CD14-positive monocyte (primary cell): ENCODE measurements at regions not wholly inside any gene's neighbourhood (a gene's known extent, or its start where the extent isn't known, plus 50 kb on each side); places are given as distances from the start of the nearest gene placed in this dataset.

ENCODE experiments used
- DNase-seq, 3 donors: peaks; one replicate each; pipeline ENCODE4 v3.0.0-alpha.2; 2011 to 2022
- H2AFZ ChIP-seq: 2 replicates; pipeline ENCODE4 v1.6.0; 2012; ENCODE audit warnings: mild to moderate bottlenecking, low read depth, low read length, inconsistent platforms; ENCODE audit not compliant: insufficient read depth, poor library complexity, severe bottlenecking
- H3K27ac ChIP-seq, 2 donors: 1 replicate in 1 of 2; 2 replicates in 1 of 2; pipeline ENCODE4 v1.5.1; 2012 to 2013; ENCODE audit warnings: low read length in 2 of 2, control low read depth in 1 of 2, inconsistent platforms in 1 of 2, low read depth in 1 of 2, mild to moderate bottlenecking in 1 of 2
- H3K27me3 ChIP-seq, 2 donors: one replicate each; pipeline versions ENCODE4 v1.6.0 to v1.6.1; 2011 to 2013; ENCODE audit warnings: low read length in 2 of 2; ENCODE audit not compliant: control insufficient read depth in 2 of 2, insufficient read depth in 2 of 2
- H3K36me3 ChIP-seq, 2 donors: replicated peaks in 1 of 2; 1 replicate in 1 of 2; 2 replicates in 1 of 2; pipeline versions ENCODE4 v1.5.1 to v1.6.1; 2012 to 2013; ENCODE audit warnings: low read length in 2 of 2, control low read depth in 1 of 2, inconsistent platforms in 1 of 2, mild to moderate bottlenecking in 1 of 2; ENCODE audit not compliant: insufficient read depth in 2 of 2, control insufficient read depth in 1 of 2
- H3K4me1 ChIP-seq, 2 donors: 1 replicate in 1 of 2; 2 replicates in 1 of 2; pipeline versions ENCODE4 v1.5.1 to v1.6.1; 2012 to 2013; ENCODE audit warnings: low read length in 2 of 2, control low read depth in 1 of 2, inconsistent platforms in 1 of 2, mild to moderate bottlenecking in 1 of 2, moderate library complexity in 1 of 2; ENCODE audit not compliant: insufficient read depth in 2 of 2, control insufficient read depth in 1 of 2
- H3K4me2 ChIP-seq: replicated peaks from 2 replicates; pipeline ENCODE3; 2012; ENCODE audit warnings: low read length, moderate library complexity, mild to moderate bottlenecking; ENCODE audit not compliant: poor library complexity, severe bottlenecking; ENCODE audit errors: extremely low read depth
- H3K4me3 ChIP-seq, 3 experiments: fragments of 200-600 bp in 1 of 3; sonication (generic) in 1 of 3; replicated peaks in 1 of 3; 1 replicate in 2 of 3; 2 replicates in 1 of 3; pipeline ENCODE4 v1.5.1; 2011 to 2013; ENCODE audit warnings: low read length in 3 of 3, mild to moderate bottlenecking in 3 of 3, control low read depth in 2 of 3, low read depth in 2 of 3, inconsistent platforms in 1 of 3, moderate library complexity in 1 of 3
- H3K79me2 ChIP-seq: 2 replicates; pipeline ENCODE4 v1.6.0; 2012; ENCODE audit warnings: mild to moderate bottlenecking, control low read depth, inconsistent platforms, low read length, moderate library complexity; ENCODE audit not compliant: insufficient read depth
- H3K9ac ChIP-seq: 2 replicates; pipeline ENCODE4 v1.6.0; 2017; ENCODE audit warnings: low read length, mild to moderate bottlenecking; ENCODE audit not compliant: insufficient read depth, poor library complexity, severe bottlenecking
- H3K9me3 ChIP-seq, 2 donors: replicated peaks in 1 of 2; 1 replicate in 1 of 2; 2 replicates in 1 of 2; pipeline versions ENCODE4 v1.5.1 to v1.6.1; 2012 to 2013; ENCODE audit warnings: low read length in 2 of 2, control low read depth in 1 of 2; ENCODE audit not compliant: control insufficient read depth in 1 of 2, insufficient read depth in 1 of 2
- H4K20me1 ChIP-seq: 2 replicates; pipeline ENCODE4 v1.6.0; 2012; ENCODE audit warnings: mild to moderate bottlenecking, low read length, control low read depth, moderate library complexity; ENCODE audit not compliant: insufficient read depth
- H3K27ac Mint-ChIP-seq, 7 donors: one replicate each; pipeline ENCODE4 v1.8.0; 2020; ENCODE audit warnings: mild to moderate bottlenecking in 7 of 7, mixed read lengths in 7 of 7, moderate library complexity in 6 of 7, inconsistent platforms in 2 of 7
- H3K27me3 Mint-ChIP-seq, 3 donors: one replicate each; pipeline ENCODE4 v1.8.0; 2021 to 2022; ENCODE audit warnings: low read depth in 3 of 3, mild to moderate bottlenecking in 3 of 3, mixed read lengths in 3 of 3, moderate library complexity in 3 of 3, inconsistent platforms in 1 of 3
- H3K36me3 Mint-ChIP-seq, 2 donors: one replicate each; pipeline ENCODE4 v1.8.0; 2020; ENCODE audit warnings: mixed read lengths in 2 of 2, inconsistent platforms in 1 of 2, mild to moderate bottlenecking in 1 of 2
- H3K4me1 Mint-ChIP-seq: one replicate; pipeline ENCODE4 v1.8.0; 2020; ENCODE audit warnings: mild to moderate bottlenecking, mixed read lengths
- H3K4me3 Mint-ChIP-seq, 2 donors: one replicate each; pipeline ENCODE4 v1.8.0; 2020; ENCODE audit warnings: mild to moderate bottlenecking in 2 of 2, mixed read lengths in 2 of 2, moderate library complexity in 1 of 2
- H3K9me3 Mint-ChIP-seq, 7 donors: one replicate each; pipeline ENCODE4 v1.8.0; 2020 to 2022; ENCODE audit warnings: mixed read lengths in 7 of 7, mild to moderate bottlenecking in 6 of 7, moderate library complexity in 6 of 7, inconsistent platforms in 2 of 7
- WGBS: methylation state at CpG from one replicate; pipeline ENCODE4 v1.1.5; 2013; ENCODE audit warnings: missing lambda C conversion rate; ENCODE audit not compliant: insufficient coverage; 5-methylcytosine and 5-hydroxymethylcytosine counted together
- intact Hi-C, 2 donors: fragments of 100-400 bp; cut with micrococcal nuclease; formaldehyde crosslinking; loops; one replicate each; pipeline versions ENCODE4 v1.15.0 to v1.15.1; 2023
- TF ChIP-seq, protein P1 (sequence below): fragments of 200-600 bp; IDR thresholded peaks from one replicate; pipeline ENCODE4 v1.8.0; 2022; ENCODE audit warnings: antibody characterized with exemption, mild to moderate bottlenecking

DNA sequence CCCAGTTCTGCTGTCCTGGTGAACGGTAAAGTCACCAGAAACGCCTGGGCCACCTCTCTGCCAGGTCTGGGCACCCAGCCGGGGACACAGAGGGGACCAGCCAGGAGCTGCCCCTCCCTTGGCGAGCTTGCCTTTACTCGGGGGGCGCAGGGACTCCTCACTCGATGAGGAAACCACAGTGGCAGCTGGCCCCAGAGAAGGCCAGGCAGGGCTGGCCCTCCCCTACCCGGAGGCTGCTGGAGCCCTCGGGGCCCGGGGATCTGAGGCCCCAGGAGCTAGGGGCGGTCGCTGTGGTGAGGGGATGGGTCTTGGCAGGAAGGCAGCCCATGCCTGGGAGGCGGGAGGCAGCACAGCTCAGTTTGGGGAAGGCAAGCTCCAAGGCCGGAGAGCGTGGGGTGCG lies 80.4 kb upstream of the SLCO4A1 start:
- Mint-ChIP-seq H3K27ac (no peak overlapping the region), H3K4me3 (no peak overlapping the region), H3K36me3 (no peaks in the 10 kb centered on the region), H3K27me3 (peaks cover 19 to 26% (median 20%) of the 10 kb centered on the region in 3 donors), H3K4me1 (peaks cover 8% of the 10 kb centered on the region), H3K9me3 (peaks cover 0 to 7% (median 0%) of the 10 kb centered on the region in 7 donors)
- Histone ChIP-seq H3K4me2 (no peak overlapping the region), H3K27me3 (peaks cover 0 to 18% of the 10 kb centered on the region in 2 donors), H3K9me3 (no peaks in the 10 kb centered on the region), H3K9ac (no peak overlapping the region), H3K4me3 (no peak overlapping the region), H3K36me3 (no peaks in the 10 kb centered on the region), H2AFZ (no peak overlapping the region), H3K27ac (no peak overlapping the region), H3K4me1 (peaks cover 7 to 8% of the 10 kb centered on the region in 2 donors), H4K20me1 (no peaks in the 10 kb centered on the region), H3K79me2 (no peaks in the 10 kb centered on the region)
- DNase-seq, result no peak
- WGBS, result 9% methylated on average over 13 of the region's 16 CpGs
- TF ChIP-seq, protein P1, sequence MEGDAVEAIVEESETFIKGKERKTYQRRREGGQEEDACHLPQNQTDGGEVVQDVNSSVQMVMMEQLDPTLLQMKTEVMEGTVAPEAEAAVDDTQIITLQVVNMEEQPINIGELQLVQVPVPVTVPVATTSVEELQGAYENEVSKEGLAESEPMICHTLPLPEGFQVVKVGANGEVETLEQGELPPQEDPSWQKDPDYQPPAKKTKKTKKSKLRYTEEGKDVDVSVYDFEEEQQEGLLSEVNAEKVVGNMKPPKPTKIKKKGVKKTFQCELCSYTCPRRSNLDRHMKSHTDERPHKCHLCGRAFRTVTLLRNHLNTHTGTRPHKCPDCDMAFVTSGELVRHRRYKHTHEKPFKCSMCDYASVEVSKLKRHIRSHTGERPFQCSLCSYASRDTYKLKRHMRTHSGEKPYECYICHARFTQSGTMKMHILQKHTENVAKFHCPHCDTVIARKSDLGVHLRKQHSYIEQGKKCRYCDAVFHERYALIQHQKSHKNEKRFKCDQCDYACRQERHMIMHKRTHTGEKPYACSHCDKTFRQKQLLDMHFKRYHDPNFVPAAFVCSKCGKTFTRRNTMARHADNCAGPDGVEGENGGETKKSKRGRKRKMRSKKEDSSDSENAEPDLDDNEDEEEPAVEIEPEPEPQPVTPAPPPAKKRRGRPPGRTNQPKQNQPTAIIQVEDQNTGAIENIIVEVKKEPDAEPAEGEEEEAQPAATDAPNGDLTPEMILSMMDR, result no peak
- intact Hi-C loops, result no loop called here

DNA sequence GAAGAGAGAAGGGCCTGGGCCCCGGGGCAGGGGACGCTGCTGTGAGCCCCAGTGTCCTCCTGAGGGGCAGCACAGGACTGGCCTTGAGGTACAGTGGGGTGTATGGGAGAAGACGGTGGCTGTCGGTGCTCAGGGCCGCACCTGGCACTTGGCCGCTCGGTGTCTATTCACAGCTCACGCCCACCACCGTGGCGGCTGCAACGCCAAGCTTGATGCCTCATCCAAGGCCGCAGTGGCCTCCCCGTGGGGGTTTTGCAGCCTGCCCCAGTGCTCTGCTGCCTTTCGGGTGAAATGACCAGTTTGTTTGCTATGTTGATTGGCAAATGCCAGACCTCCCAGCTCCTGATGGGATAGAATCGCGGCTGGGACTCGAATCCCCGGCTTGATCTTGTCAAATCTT lies 79.5 kb upstream of the SLCO4A1 start:
- DNase-seq, result no peak
- Mint-ChIP-seq H3K36me3 (no peaks in the 10 kb centered on the region), H3K4me1 (peaks cover 8% of the 10 kb centered on the region), H3K27me3 (peaks cover 19 to 26% (median 20%) of the 10 kb centered on the region in 3 donors), H3K9me3 (peaks cover 0 to 7% (median 0%) of the 10 kb centered on the region in 7 donors), H3K4me3 (no peak overlapping the region), H3K27ac (peak overlapping the region in 1 of 7 donors; percentile 20)
- Histone ChIP-seq H3K36me3 (no peaks in the 10 kb centered on the region), H3K9me3 (no peaks in the 10 kb centered on the region), H3K4me1 (peaks cover 7 to 8% of the 10 kb centered on the region in 2 donors), H3K9ac (no peak overlapping the region), H3K4me3 (no peak overlapping the region), H4K20me1 (no peaks in the 10 kb centered on the region), H3K79me2 (no peaks in the 10 kb centered on the region), H3K27ac (no peak overlapping the region), H3K27me3 (peaks cover 0 to 18% of the 10 kb centered on the region in 2 donors), H3K4me2 (no peak overlapping the region), H2AFZ (no peak overlapping the region)
- WGBS, result 95% methylated on average over 18 of the region's 18 CpGs
- intact Hi-C loops, result no loop called here
- TF ChIP-seq, protein P1, result no peak
